GM23338 (cell line): ENCODE measurements at regions not wholly inside any gene's neighbourhood (a gene's known extent, or its start where the extent isn't known, plus 50 kb on each side); places are given as distances from the start of the nearest gene placed in this dataset.

Experiments used
- ATAC-seq: fragments of 200-7000 bp; cut with Tn5 transposase; 3 replicates; pipeline ENCODE4 v1.9.1; 2020
- DNase-seq: peaks from one replicate; pipeline ENCODE4 v3.0.0-alpha.2; 2015; ENCODE audit warnings: low spot score
- H2AFZ ChIP-seq: fragments of 200-600 bp; sonication (generic); 2 replicates; pipeline ENCODE4 v1.8.0; 2016; ENCODE audit warnings: antibody characterized with exemption, mild to moderate bottlenecking, moderate library complexity
- H3F3A ChIP-seq: fragments of 200-600 bp; sonication (generic); replicated peaks from 2 replicates; pipeline ENCODE4 v1.8.0; 2017; ENCODE audit warnings: antibody characterized with exemption, mixed run types, low read depth
- H3K27ac ChIP-seq: fragments of 200-600 bp; sonication (generic); 2 replicates; pipeline ENCODE4 v1.6.1; 2016; ENCODE audit warnings: low read depth
- H3K27me3 ChIP-seq: fragments of 200-600 bp; sonication (generic); 2 replicates; pipeline ENCODE4 v1.8.0; 2016; ENCODE audit warnings: mild to moderate bottlenecking, mixed run types, moderate library complexity; ENCODE audit not compliant: insufficient read depth
- H3K36me3 ChIP-seq: fragments of 200-600 bp; sonication (generic); 2 replicates; pipeline ENCODE4 v1.8.0; 2016; ENCODE audit warnings: mild to moderate bottlenecking; ENCODE audit not compliant: insufficient read depth
- H3K4me1 ChIP-seq: fragments of 200-600 bp; sonication (generic); 2 replicates; pipeline ENCODE4 v1.8.0; 2016; ENCODE audit warnings: mild to moderate bottlenecking, moderate library complexity; ENCODE audit not compliant: insufficient read depth
- H3K4me2 ChIP-seq: fragments of 200-600 bp; sonication (generic); 2 replicates; pipeline ENCODE4 v1.7.1; 2017; ENCODE audit warnings: mixed run types
- H3K4me3 ChIP-seq: fragments of 200-600 bp; sonication (generic); 2 replicates; pipeline ENCODE4 v1.6.1; 2016; ENCODE audit warnings: mixed run types
- H3K79me2 ChIP-seq: fragments of 200-600 bp; sonication (generic); replicated peaks from 2 replicates; pipeline ENCODE4 v1.8.0; 2017; ENCODE audit warnings: mild to moderate bottlenecking; ENCODE audit not compliant: insufficient read depth
- H3K9me2 ChIP-seq: fragments of 200-600 bp; sonication (generic); 2 replicates; pipeline ENCODE4 v1.8.0; 2017; ENCODE audit not compliant: insufficient read depth
- H4K20me1 ChIP-seq: fragments of 200-600 bp; sonication (generic); replicated peaks from 2 replicates; pipeline ENCODE4 v1.8.0; 2017; ENCODE audit warnings: mild to moderate bottlenecking; ENCODE audit not compliant: insufficient read depth
- H3K27ac Mint-ChIP-seq: 2 replicates; pipeline ENCODE4 v1.8.0; 2020; ENCODE audit warnings: inconsistent platforms, mild to moderate bottlenecking, moderate library complexity, mixed read lengths
- H3K27me3 Mint-ChIP-seq: 3 replicates; pipeline ENCODE4 v1.8.0; 2022; ENCODE audit warnings: low read depth, mild to moderate bottlenecking, moderate library complexity, mixed read lengths, inconsistent platforms; ENCODE audit not compliant: insufficient read depth, poor library complexity
- H3K36me3 Mint-ChIP-seq: 3 replicates; pipeline ENCODE4 v1.8.0; 2021; ENCODE audit warnings: low read depth, mild to moderate bottlenecking, inconsistent platforms, moderate library complexity, mixed read lengths
- H3K4me1 Mint-ChIP-seq: 3 replicates; pipeline ENCODE4 v1.8.0; 2020; ENCODE audit warnings: mild to moderate bottlenecking, inconsistent platforms, mixed read lengths
- H3K4me3 Mint-ChIP-seq: 3 replicates; pipeline ENCODE4 v1.8.0; 2021; ENCODE audit warnings: moderate library complexity, mild to moderate bottlenecking, inconsistent platforms, mixed read lengths
- H3K9me3 Mint-ChIP-seq: 3 replicates; pipeline ENCODE4 v1.8.0; 2020; ENCODE audit warnings: moderate library complexity, mild to moderate bottlenecking, inconsistent platforms, mixed read lengths
- CREB1 ChIP-seq: fragments of 250-450 bp; sonication (Bioruptor Pico); IDR thresholded peaks from 2 replicates; pipeline ENCODE4 v1.5.0; 2020; ENCODE audit warnings: low read depth, mild to moderate bottlenecking, moderate library complexity
- CTCF ChIP-seq, 2 experiments: fragments of 200-600 bp in 1 of 2; sonication (generic) in 1 of 2; conservative IDR thresholded peaks; 2 replicates each; pipeline versions ENCODE4 v1.5.1 to v1.6.1; 2016 to 2017; ENCODE audit warnings: antibody characterized with exemption in 2 of 2, low read depth in 2 of 2, mild to moderate bottlenecking in 2 of 2, moderate library complexity in 1 of 2
- ETS1 ChIP-seq: IDR thresholded peaks from 2 replicates; pipeline ENCODE4 v1.6.1; 2016; ENCODE audit warnings: antibody characterized with exemption
- EZH2 ChIP-seq: fragments of 200-600 bp; sonication (generic); IDR thresholded peaks from one replicate; pipeline ENCODE4 v1.8.0; 2017; ENCODE audit warnings: antibody characterized with exemption, mild to moderate bottlenecking, low read depth; ENCODE audit not compliant: unreplicated experiment
- EZH2phosphoT487 ChIP-seq: fragments of 200-600 bp; sonication (generic); IDR thresholded peaks from one replicate; pipeline ENCODE4 v1.8.1; 2018; ENCODE audit warnings: antibody characterized with exemption; ENCODE audit not compliant: unreplicated experiment
- POLR2AphosphoS5 ChIP-seq: IDR thresholded peaks from 2 replicates; pipeline ENCODE4 v1.6.1; 2016; ENCODE audit warnings: antibody characterized with exemption, low read depth
- REST ChIP-seq: IDR thresholded peaks from one replicate; pipeline ENCODE4 v1.6.1; 2018; ENCODE audit warnings: antibody characterized with exemption; ENCODE audit not compliant: unreplicated experiment
- STAT1 ChIP-seq: IDR thresholded peaks from one replicate; pipeline ENCODE4 v1.6.1; 2016; ENCODE audit warnings: antibody characterized with exemption; ENCODE audit not compliant: unreplicated experiment
- ZNF114 ChIP-seq: fragments of 250-450 bp; sonication (Bioruptor Pico); IDR thresholded peaks from 2 replicates; pipeline ENCODE4 v1.5.0; 2020; ENCODE audit warnings: mild to moderate bottlenecking, moderate library complexity
- ZNF462 ChIP-seq: fragments of 250-450 bp; sonication (Bioruptor Pico); IDR thresholded peaks from 2 replicates; pipeline ENCODE4 v1.5.0; 2020; ENCODE audit warnings: mild to moderate bottlenecking, moderate library complexity

GRCh38 chr4:23035521-23036056 is 342.9 kb downstream of the GBA3 start (continued):
- no peak for TF ChIP-seq REST

- no peaks in the 10 kb centered on the region for H3F3A ChIP-seq
- H3K4me3 ChIP-seq = no peak overlapping the region
- no peak overlapping the region for H3K4me3 Mint-ChIP-seq
- H3K4me1 Mint-ChIP-seq = peaks cover 9% of the 10 kb centered on the region; the same call in 2 of the 3 replicates
- no peaks in the 10 kb centered on the region for H4K20me1 ChIP-seq
- no peaks in the 10 kb centered on the region for H3K27me3 Mint-ChIP-seq
- H3K4me2 ChIP-seq = no peak overlapping the region
- no peaks in the 10 kb centered on the region for H3K9me2 ChIP-seq
- no peaks in the 10 kb centered on the region for H3K36me3 Mint-ChIP-seq
- no peak overlapping the region for H3K27ac ChIP-seq
- H3K27ac Mint-ChIP-seq = no peak overlapping the region
- no peaks in the 10 kb centered on the region for H3K27me3 ChIP-seq
- no peak overlapping the region for H2AFZ ChIP-seq
- ATAC-seq (no peak), DNase-seq (no peak)
- H3K36me3 ChIP-seq = no peaks in the 10 kb centered on the region
- peaks cover 5% of the 10 kb centered on the region for H3K4me1 ChIP-seq
- H3K79me2 ChIP-seq = no peaks in the 10 kb centered on the region
- peaks cover 5% of the 10 kb centered on the region; the same call in 1 of the 3 replicates for H3K9me3 Mint-ChIP-seq
- TF ChIP-seq POLR2AphosphoS5 = no peak
- TF ChIP-seq EZH2 = no peak
- TF ChIP-seq ETS1 = no peak
- no peak for TF ChIP-seq ZNF462
- no peak for TF ChIP-seq STAT1
- no peak for TF ChIP-seq CTCF (conservative IDR thresholded peaks at IDR 0.05; ENCODE audit: low read depth in 2 of 2)
- TF ChIP-seq ZNF114 = no peak
- no peak for TF ChIP-seq CREB1
- no peak for TF ChIP-seq EZH2phosphoT487
Measured at GRCh38 chr4:23034731-23035130, 342.0 kb downstream of the GBA3 start.
